ENCODE measurements at regions not wholly inside any gene's neighbourhood (a gene's known extent, or its start where the extent isn't known, plus 50 kb on each side); places are given as distances from the start of the nearest gene placed in this dataset.

DNA sequence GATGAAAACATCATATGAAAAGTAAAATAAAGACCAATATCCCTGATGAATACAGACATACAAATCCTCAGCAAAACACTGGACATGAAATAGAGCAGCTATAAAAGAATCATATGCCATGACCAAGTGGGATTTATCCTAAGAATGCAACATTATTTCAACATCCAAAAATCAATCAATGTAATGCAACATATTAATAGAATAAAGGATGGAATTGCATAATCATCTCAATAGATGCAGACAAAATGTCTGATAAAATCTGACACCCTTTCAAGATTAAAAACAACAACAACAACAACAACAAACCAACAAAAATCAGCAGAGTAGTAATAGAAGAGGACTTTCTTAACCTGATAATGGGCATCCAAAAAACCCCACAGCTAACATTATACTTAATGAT is 63.8 kb upstream of the IL1R1 start:
- DNase-seq = no peak

DNA sequence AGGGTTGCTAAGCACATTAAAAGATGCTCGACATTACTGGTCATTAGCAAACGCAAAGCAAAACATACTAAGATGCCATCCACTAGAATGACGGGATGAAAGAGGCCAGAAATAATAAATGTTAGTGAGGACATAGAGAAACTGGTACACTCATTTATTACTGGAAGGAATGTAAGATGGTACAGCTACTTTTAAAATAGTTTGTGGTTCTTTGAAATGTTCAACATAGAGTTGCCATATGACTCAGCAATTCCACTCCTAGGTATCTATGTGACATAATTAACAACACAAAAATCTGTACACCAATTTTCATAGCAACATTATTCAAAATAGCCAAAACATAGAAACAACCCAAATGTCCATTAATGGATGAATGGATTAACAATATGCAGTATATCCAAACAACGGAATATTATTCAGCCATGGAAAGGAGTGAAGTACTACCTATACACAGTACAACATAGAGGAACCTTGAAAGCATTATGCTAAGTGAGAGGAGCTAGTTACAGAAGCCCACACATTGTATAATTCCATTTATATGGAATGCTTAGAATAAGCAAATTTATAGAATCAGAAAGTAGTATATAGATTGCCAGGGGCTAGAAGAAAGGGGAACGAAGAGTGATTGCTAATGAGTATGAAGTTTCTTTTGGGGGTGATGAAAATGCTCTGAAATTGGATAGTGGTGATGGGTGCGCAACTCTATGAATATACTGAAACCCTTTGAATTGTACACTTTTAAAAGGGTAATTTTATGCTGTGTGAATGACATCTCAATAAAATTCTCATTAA is 61.9 kb upstream of the IL1R1 start:
- DNase-seq = no peak

- no peak for DNase-seq
These were observed 61.4 kb upstream of the IL1R1 start for GRCh38 chr2:102081243-102081522.

DNA sequence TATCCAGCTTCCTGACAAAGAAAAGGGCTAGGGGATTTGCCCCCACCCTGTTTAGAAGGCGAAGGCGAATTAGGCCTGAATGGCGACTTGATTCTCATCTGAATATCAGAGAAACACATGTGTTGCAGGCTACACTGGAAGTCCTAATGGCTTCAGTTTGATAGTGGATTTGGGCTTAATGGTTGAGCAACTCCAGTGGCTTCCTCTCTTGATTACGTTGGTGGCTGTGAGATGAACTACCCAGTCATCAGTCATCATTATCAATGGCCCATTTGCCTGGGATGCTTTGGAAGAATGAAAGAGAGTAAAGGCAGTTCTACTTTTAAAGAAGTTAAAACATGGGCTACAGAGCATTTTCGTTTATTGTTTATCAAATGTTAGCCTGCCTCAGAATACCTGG is 60.9 kb upstream of the IL1R1 start:
- no peak for DNase-seq

DNA sequence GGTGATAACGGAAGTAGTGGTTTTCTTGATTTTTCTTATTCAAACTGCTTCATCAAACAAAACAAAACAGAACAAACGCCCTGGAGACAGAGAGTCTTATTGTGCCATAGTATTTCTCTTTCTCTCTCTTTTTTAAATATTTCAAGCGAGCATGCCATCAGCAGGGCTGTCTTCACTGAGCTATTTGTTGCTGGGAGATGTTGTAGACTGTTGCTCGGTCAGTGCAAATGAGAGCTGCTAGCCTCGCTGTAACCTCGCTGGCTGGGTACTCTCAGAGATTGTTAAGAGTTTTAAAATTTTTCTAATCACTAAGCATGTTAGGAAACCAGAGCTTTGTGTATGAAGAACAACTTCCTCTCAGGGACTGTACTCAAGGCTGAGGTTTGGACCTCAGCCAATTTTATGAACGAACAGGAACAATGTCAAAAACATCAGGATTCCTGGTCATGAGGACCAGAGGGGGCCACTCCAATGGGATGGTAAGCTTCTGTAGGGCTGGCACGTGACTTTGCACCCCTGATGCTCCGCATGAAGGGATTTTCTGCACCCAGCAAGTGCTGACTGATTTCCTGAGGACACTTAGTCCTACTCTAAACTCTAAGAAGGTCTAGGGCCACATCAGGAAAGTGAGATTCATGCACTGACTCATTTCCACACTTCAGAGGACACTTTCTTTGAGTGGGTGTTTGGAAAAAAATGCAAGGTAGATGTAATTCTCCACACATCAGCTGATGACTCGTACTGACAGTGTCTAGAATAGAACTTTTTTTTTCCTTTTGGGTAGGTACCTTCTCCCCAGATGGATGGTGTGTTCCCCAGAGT is 59.8 kb upstream of the IL1R1 start:
- peak; percentile 40 for DNase-seq

- no peak for DNase-seq
These were observed 59.2 kb upstream of the IL1R1 start for GRCh38 chr2:102083393-102083703.

DNA sequence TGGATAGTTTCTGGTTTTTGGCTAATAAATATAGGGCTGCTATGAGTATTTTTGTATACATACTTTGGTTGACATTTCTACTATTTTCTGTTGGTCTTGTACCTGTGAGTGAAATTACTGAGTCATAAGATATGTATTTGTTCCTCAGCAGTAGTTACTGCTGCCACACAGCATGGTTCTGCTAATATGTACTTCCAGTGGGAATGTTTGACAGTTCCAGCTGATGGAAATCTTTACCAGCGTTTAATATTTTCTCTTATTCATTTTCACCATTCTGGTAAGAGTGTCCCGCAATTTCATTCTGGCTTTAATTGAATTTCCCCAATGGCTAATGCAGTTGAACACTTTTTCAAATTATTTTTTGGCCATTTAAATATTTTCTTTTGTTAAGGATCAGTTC is 57.9 kb upstream of the IL1R1 start:
- DNase-seq = no peak

DNA sequence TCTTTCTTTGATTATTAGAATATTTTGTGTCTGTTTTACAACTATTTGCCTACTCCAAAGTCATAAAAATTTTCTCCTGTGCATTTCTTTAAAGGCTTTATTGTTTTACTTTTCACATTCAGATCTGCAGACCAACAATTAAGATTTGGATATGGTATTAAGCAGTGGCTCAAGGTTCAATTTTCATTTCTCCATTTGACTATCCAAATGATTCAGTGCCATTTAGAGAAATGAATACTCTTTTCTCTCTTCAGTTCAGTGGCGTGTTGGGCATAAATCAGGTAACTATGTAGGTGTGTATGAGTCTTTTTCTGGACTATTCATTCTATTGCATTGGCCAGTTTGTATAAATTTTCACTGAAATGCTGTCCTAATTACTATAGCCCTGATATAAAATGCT is 57.3 kb upstream of the IL1R1 start:
- DNase-seq = no peak

- no peak for DNase-seq
These were observed 56.2 kb upstream of the IL1R1 start for GRCh38 chr2:102086150-102086872.

DNA sequence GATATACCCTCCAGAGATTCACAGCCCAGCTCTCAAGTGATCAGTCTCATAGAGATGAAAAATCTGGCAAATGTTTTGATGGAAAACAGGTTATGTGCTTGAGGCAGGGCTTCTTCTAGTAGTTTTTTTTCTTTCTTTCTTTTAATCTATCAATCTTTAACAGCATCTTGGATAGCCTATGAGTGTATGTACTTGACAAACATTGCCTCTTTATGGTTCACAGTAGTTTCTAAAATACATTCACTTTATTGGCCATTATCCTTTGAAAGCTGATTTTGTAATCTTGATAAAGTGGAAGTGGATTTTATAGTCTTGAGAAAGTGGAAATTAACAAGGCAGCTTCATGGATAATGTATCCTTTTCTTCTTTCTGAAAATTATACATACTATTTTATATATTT is 51.4 kb upstream of the IL1R1 start:
- no peak for DNase-seq

DNA sequence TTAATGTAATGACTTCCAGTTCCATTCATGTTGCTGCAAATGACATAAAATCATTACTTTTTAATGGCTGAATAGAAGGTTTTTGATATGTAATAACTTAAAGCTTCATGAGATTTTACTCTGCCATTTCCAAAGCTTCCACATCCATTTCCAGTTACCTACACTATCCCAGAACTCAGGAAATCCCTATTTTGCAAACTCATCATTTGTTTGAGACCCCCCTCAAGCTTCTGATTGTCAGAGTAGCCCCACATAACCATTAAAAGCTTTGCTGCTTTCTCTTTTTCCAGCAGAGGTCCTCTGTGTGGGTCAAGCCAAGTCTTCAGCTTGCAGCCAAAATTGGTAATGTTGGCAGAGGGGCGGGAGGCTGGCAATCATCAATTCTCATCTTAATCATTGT is 50.6 kb upstream of the IL1R1 start:
- no peak for DNase-seq

DNA sequence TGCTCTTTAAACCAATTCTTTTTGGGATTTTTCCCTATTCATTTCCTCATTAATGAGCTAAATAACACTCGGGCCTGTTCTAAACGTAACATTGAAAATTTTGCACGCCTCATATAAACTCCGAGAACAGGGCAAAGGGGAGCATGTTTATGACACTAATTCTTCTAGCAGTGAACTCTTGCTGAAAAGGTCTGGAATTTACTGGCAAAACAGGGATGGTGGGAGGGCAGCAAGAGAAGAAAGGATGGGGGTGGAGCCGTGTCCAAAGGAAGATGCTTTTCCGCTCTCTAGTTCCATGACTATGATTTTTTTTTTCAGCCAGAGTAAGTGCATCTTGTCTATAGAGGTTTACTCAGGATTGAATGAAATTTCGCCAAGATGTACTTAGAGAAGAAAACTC is 50.0 kb upstream of the IL1R1 start:
- DNase-seq = no peak

Measured in activated CD8-positive, alpha-beta memory T cell treated with anti-CD3 and anti-CD28 coated beads, Interleukin-2, amount 50 U/mL, for 4 hours (primary cell).